ENCODE measurements at regions not wholly inside any gene's neighbourhood (a gene's known extent, or its start where the extent isn't known, plus 50 kb on each side); places are given as distances from the start of the nearest gene placed in this dataset.

DNA sequence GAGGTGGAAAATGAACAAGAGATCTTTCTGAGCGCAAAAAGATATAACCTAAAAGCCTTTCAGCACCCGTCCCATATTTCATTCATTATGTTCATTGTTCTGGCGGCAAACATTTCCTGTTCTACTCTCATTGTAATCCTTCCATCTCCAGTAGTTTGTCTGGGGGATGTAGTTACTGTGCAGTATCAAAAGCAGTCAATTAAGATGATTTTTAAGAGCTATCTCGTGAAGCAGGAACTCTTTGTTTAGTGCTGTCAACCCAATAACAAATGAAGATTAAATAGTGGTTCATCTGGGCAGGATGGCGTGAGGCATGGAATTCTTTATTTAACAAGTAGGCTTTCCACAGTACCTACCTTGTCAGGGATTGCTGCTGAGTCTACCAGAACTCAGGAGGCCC is 876.7 kb downstream of the HACE1 start (continued):
- TF ChIP-seq, protein P1, sequence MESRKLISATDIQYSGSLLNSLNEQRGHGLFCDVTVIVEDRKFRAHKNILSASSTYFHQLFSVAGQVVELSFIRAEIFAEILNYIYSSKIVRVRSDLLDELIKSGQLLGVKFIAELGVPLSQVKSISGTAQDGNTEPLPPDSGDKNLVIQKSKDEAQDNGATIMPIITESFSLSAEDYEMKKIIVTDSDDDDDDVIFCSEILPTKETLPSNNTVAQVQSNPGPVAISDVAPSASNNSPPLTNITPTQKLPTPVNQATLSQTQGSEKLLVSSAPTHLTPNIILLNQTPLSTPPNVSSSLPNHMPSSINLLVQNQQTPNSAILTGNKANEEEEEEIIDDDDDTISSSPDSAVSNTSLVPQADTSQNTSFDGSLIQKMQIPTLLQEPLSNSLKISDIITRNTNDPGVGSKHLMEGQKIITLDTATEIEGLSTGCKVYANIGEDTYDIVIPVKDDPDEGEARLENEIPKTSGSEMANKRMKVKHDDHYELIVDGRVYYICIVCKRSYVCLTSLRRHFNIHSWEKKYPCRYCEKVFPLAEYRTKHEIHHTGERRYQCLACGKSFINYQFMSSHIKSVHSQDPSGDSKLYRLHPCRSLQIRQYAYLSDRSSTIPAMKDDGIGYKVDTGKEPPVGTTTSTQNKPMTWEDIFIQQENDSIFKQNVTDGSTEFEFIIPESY (IDR thresholded peaks at IDR 0.05; ENCODE audit: borderline replicate concordance, low read depth) = no peak
- peak; percentile 95 for TF ChIP-seq RCOR1 (IDR thresholded peaks at IDR 0.05; ENCODE audit: low read length)

DNA sequence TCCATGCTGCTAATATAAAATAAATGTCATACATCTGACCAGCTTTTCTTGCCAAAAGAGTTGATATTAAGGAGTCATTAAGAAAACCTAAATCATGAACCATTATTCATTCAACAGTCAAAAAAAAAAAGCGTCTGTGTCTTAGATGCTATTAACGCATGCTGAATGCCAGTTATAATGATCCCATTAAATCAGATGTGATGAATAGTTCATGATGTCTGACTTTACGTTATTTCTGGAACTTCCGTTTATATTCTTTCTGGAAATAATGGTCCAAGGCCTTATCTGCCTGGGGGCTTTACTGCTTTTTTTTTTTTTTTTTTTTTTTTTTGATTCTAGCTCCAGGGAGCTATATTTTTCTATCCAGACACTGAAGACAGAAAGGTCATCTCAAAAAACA is 877.1 kb downstream of the HACE1 start:
- TF ChIP-seq TAF1 (IDR thresholded peaks at IDR 0.05; ENCODE audit: borderline replicate concordance, low read depth, low read length) = no peak
- no peak for TF ChIP-seq POLR2AphosphoS5 (IDR thresholded peaks at IDR 0.05; ENCODE audit: low read depth, low read length)
- TF ChIP-seq RXRA (IDR thresholded peaks at IDR 0.05; ENCODE audit: borderline replicate concordance, low read depth) = no peak
- TF ChIP-seq MEF2A (IDR thresholded peaks at IDR 0.05; ENCODE audit: borderline replicate concordance, low read depth) = no peak
- no peak for TF ChIP-seq FOXM1 (IDR thresholded peaks at IDR 0.05; ENCODE audit: low read depth)
- TF ChIP-seq YY1 (IDR thresholded peaks at IDR 0.05; ENCODE audit: low read depth) = no peak
- TF ChIP-seq, protein P2, sequence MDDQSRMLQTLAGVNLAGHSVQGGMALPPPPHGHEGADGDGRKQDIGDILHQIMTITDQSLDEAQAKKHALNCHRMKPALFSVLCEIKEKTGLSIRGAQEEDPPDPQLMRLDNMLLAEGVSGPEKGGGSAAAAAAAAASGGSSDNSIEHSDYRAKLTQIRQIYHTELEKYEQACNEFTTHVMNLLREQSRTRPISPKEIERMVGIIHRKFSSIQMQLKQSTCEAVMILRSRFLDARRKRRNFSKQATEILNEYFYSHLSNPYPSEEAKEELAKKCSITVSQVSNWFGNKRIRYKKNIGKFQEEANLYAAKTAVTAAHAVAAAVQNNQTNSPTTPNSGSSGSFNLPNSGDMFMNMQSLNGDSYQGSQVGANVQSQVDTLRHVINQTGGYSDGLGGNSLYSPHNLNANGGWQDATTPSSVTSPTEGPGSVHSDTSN (IDR thresholded peaks at IDR 0.05) = no peak
- TF ChIP-seq RAD21 (IDR thresholded peaks at IDR 0.05; ENCODE audit: low read length) = no peak
- TF ChIP-seq GABPA (IDR thresholded peaks at IDR 0.05; ENCODE audit: low read depth) = no peak
- no peak for TF ChIP-seq TEAD4 (IDR thresholded peaks at IDR 0.05; ENCODE audit: borderline replicate concordance, insufficient read depth)
- TF ChIP-seq, protein P3, sequence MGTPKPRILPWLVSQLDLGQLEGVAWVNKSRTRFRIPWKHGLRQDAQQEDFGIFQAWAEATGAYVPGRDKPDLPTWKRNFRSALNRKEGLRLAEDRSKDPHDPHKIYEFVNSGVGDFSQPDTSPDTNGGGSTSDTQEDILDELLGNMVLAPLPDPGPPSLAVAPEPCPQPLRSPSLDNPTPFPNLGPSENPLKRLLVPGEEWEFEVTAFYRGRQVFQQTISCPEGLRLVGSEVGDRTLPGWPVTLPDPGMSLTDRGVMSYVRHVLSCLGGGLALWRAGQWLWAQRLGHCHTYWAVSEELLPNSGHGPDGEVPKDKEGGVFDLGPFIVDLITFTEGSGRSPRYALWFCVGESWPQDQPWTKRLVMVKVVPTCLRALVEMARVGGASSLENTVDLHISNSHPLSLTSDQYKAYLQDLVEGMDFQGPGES (IDR thresholded peaks at IDR 0.05; ENCODE audit: low read depth, low read length) = no peak
- TF ChIP-seq MXI1 (IDR thresholded peaks at IDR 0.05; ENCODE audit: low read depth, low read length) = no peak
- TF ChIP-seq SMC3 (IDR thresholded peaks at IDR 0.05; ENCODE audit: low read depth, low read length) = no peak
- no peak for TF ChIP-seq RCOR1 (IDR thresholded peaks at IDR 0.05; ENCODE audit: low read length)
- no peak for TF ChIP-seq NFIC (IDR thresholded peaks at IDR 0.05; ENCODE audit: borderline replicate concordance)
- TF ChIP-seq EP300 (IDR thresholded peaks at IDR 0.05; ENCODE audit: borderline replicate concordance in 1 of 2, low read depth in 1 of 2, low read length in 1 of 2) = no peak
- H4K20me1 ChIP-seq (ENCODE audit: insufficient read depth) = no peaks in the 10 kb centered on the region
- H3K79me2 ChIP-seq (ENCODE audit: insufficient read depth) = no peaks in the 10 kb centered on the region
- peaks cover 8 to 14% of the 10 kb centered on the region in 2 experiments; a peak in 3 of 4 replicates for H3K4me1 ChIP-seq (ENCODE audit: control insufficient read depth in 1 of 2, insufficient read depth in 2 of 2, low read depth in 1 of 2, low read length in 1 of 2)
- no peaks in the 10 kb centered on the region for H3K27me3 ChIP-seq (ENCODE audit: insufficient read depth)
- no peaks in the 10 kb centered on the region for H3K9me3 ChIP-seq
- H3K4me3 ChIP-seq (ENCODE audit: low read depth in 2 of 2, low read length in 1 of 2) = no peak overlapping the region
- peak overlapping the region; percentile 79 for H2AFZ ChIP-seq (ENCODE audit: low read depth)
- ChIA-PET POLR2A (no interaction called here), CTCF (interaction anchor here (2.0 kb wide), 1 partner anchor 9 kb away, joined by 4 read pairs; no protein-coding TSS in a partner anchor)
- no peak overlapping the region; the same call in 1 of the 2 replicates for H3K4me2 ChIP-seq
- H3F3A ChIP-seq (replicated peaks; ENCODE audit: insufficient read depth) = peaks cover 8% of the 10 kb centered on the region
- H3K36me3 ChIP-seq (replicated peaks in 1 of 2; ENCODE audit: control insufficient read depth in 1 of 2, insufficient read depth in 2 of 2, low read length in 1 of 2) = no peaks in the 10 kb centered on the region
- no peaks in the 10 kb centered on the region; the same call in 1 of the 2 replicates for H3K9me2 ChIP-seq
- peak; percentile 2 for DNase-seq
- H3K27ac ChIP-seq (ENCODE audit: low read depth in 2 of 2, low read length in 1 of 2) = peak overlapping the region; percentile 38 to 94; a peak in 3 of 4 replicates
- no peak overlapping the region for H3K9ac ChIP-seq
- WGBS (ENCODE audit: low lambda C conversion rate) = 18% methylated on average over 4 of the region's 4 CpGs
